BLaER1 treated with 17β-estradiol and CSF1 and Interleukin-3, amounts not matched to agents 10 nM and 100 nM (cell line): ENCODE measurements at regions not wholly inside any gene's neighbourhood (a gene's known extent, or its start where the extent isn't known, plus 50 kb on each side); places are given as distances from the start of the nearest gene placed in this dataset.

ENCODE experiments used
- H3K27ac ChIP-seq, 11 experiments: shearing (Covaris generic); formaldehyde crosslinking; 2 replicates each; pipeline ENCODE4 v1.8.1; 2022
- H3K27me3 ChIP-seq, 11 experiments: shearing (Covaris generic); formaldehyde crosslinking; 2 replicates each; pipeline ENCODE4 v1.8.1; 2022
- H3K36me3 ChIP-seq, 11 experiments: shearing (Covaris generic); formaldehyde crosslinking; 2 replicates each; pipeline ENCODE4 v1.8.1; 2022
- H3K4me1 ChIP-seq, 10 experiments: shearing (Covaris generic); formaldehyde crosslinking; 2 replicates each; pipeline ENCODE4 v1.8.1; 2022
- H3K4me2 ChIP-seq, 11 experiments: shearing (Covaris generic); formaldehyde crosslinking; 2 replicates each; pipeline ENCODE4 v1.8.1; 2022
- H3K4me3 ChIP-seq, 10 experiments: shearing (Covaris generic); formaldehyde crosslinking; 2 replicates each; pipeline ENCODE4 v1.8.1; 2022
- H3K9ac ChIP-seq, 11 experiments: shearing (Covaris generic); formaldehyde crosslinking; 2 replicates each; pipeline ENCODE4 v1.8.1; 2022
- H3K9me3 ChIP-seq, 11 experiments: shearing (Covaris generic); formaldehyde crosslinking; replicated peaks in 1 of 11; 2 replicates each; pipeline ENCODE4 v1.8.1; 2022
- H4K20me1 ChIP-seq, 11 experiments: shearing (Covaris generic); formaldehyde crosslinking; 2 replicates each; pipeline ENCODE4 v1.8.1; 2022
- Cebpa-rat ChIP-seq, 11 experiments: shearing (Covaris generic); IDR thresholded peaks; 2 replicates each; pipeline ENCODE4 v1.8.1; 2022

DNA sequence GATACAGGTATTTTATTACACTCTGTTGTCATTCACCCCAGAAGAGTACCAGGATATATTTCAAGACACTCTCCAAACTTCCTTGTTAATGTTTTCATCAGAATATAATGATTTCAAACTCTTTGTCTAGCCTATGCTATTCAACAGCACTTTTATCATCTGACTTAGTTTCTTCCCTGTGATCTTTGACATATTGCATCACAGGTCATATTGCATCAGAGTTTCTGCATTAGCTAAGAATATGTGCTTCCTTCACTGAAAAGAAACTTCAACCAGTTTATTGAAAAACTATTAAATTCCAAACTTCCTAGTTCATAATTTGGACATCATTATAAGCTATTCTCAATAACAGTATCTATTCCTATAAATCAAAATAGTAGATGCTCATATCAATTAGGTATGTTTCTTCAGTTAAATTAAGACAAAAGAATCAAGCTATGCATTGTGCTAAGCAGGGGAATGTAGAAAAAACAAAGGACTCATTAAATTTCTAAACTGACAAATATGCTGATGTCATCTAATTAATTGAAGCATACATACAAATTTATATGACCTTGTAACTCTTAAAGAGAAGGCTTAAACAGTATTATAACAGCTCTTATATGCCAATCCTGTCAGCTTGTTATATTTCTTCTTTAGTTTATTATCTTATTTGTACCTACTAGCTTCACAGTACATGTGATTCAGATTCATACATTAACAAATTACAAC is 361.8 kb upstream of the LUZP2 start:
- Histone ChIP-seq H3K27me3 (no peaks in the 10 kb centered on the region), H3K27ac (no peak overlapping the region), H4K20me1 (no peaks in the 10 kb centered on the region), H3K4me3 (no peak overlapping the region), H3K9ac (no peak overlapping the region), H3K4me1 (no peaks in the 10 kb centered on the region), H3K4me2 (no peak overlapping the region), H3K36me3 (no peaks in the 10 kb centered on the region), H3K9me3 (no peaks in the 10 kb centered on the region)
- no peak for TF ChIP-seq Cebpa-rat (IDR thresholded peaks at IDR 0.05)

DNA sequence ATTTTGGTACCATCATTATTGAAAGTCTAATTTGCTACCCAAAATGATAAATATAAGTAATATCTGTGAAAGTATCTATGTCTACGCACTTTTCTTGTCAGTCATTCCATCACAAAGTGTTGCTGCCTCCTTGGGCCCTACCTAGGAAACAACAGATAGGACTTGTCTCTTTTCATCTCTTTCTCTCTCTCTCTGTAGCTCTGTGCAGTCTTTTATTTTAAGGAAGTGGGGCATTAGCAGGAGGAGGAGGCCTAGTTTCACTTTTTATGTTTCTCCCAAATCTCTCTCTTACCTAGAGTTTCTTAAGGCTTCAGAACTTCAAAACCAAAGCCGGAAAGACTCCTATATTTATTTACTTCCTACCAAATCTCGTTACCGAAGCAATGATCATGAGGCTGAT is 354.8 kb upstream of the LUZP2 start:
- H3K27ac ChIP-seq: no peak overlapping the region
- H3K9me3 ChIP-seq: no peaks in the 10 kb centered on the region
- H3K4me3 ChIP-seq: no peak overlapping the region
- H4K20me1 ChIP-seq: no peaks in the 10 kb centered on the region
- TF ChIP-seq Cebpa-rat (IDR thresholded peaks at IDR 0.05): no peak
- no peaks in the 10 kb centered on the region for H3K4me1 ChIP-seq
- H3K36me3 ChIP-seq: no peaks in the 10 kb centered on the region
- H3K9ac ChIP-seq: no peak overlapping the region
- H3K27me3 ChIP-seq: no peaks in the 10 kb centered on the region
- no peak overlapping the region for H3K4me2 ChIP-seq

DNA sequence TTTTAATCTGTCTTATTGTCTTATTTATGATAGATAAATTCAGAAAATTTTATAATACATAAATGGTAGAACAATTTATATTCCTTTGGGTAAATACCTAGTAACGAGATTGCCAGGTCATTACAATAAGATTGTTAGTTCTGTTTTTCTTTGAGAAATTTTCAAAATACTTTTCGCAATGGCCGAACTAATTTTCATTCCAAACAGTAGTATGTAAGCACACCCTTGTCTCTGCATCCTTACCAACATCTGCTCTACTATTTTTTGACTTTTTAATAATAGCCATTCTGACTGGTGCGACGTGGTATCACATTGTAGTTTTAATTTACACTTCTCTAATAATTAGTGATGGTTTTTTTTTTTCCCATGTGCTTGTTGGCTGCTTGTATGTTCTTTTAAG is 351.4 kb upstream of the LUZP2 start:
- no peak overlapping the region for H3K9ac ChIP-seq
- H3K36me3 ChIP-seq: no peaks in the 10 kb centered on the region
- no peaks in the 10 kb centered on the region for H3K4me1 ChIP-seq
- no peaks in the 10 kb centered on the region for H4K20me1 ChIP-seq
- TF ChIP-seq Cebpa-rat (IDR thresholded peaks at IDR 0.05): no peak
- H3K4me3 ChIP-seq: no peak overlapping the region
- no peak overlapping the region for H3K27ac ChIP-seq
- no peaks in the 10 kb centered on the region for H3K9me3 ChIP-seq
- H3K4me2 ChIP-seq: no peak overlapping the region
- H3K27me3 ChIP-seq: no peaks in the 10 kb centered on the region

DNA sequence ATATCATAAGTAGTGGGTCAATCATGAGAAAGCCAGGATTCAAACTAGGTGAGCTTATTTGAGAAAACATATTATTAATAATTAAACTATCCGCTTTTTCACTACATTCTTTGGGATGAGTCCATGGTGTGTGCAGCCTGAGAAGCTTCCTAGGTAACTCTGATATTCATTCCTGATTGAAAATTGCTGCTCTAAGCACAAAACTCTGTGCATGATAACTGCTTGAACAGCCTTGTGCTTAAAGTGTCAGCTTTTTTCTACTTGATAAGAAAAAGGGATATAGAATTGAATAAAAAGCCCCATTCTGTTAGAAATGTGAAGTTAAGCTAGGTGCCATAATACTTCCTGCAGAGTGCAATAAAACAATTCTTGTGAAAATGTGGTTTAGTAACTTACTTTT is 343.5 kb upstream of the LUZP2 start:
- no peak overlapping the region for H3K4me2 ChIP-seq
- no peak overlapping the region for H3K4me3 ChIP-seq

DNA sequence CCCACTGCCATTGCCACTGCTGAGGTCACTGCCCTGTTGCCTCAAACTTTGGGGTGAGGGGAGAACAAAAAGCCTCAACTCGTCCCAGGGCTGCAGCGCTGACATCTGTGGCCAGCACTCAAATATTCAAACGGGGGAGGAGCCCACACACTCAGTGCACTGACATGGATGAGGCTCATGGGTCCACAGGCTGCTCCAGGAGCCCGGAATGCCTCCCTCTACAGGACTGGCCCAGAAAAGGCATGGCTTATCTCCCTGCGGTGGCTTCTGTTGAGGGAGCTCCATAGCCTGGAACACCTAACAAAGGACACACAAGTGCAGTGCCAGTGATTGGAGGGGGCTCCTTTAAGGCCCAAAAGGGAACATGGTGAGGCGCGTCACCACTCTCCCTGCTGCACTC is 341.1 kb upstream of the LUZP2 start:
- Histone ChIP-seq H3K27me3 (no peaks in the 10 kb centered on the region), H3K9me3 (no peaks in the 10 kb centered on the region), H3K9ac (no peak overlapping the region), H4K20me1 (no peaks in the 10 kb centered on the region), H3K4me1 (peaks cover 0 to 5% (median 0%) of the 10 kb centered on the region in 10 experiments; a peak in 3 of 20 replicates), H3K27ac (no peak overlapping the region), H3K4me2 (no peak overlapping the region), H3K4me3 (no peak overlapping the region), H3K36me3 (no peaks in the 10 kb centered on the region)
- TF ChIP-seq Cebpa-rat (IDR thresholded peaks at IDR 0.05): no peak

More for the DNA sequence above, 343.5 kb upstream of the LUZP2 start:
- Histone ChIP-seq H4K20me1 (no peaks in the 10 kb centered on the region), H3K27me3 (no peaks in the 10 kb centered on the region), H3K27ac (no peak overlapping the region), H3K36me3 (no peaks in the 10 kb centered on the region), H3K4me1 (peaks cover 0 to 5% (median 0%) of the 10 kb centered on the region in 10 experiments; a peak in 3 of 20 replicates), H3K9me3 (no peaks in the 10 kb centered on the region), H3K9ac (no peak overlapping the region)
- TF ChIP-seq Cebpa-rat (IDR thresholded peaks at IDR 0.05): no peak

DNA sequence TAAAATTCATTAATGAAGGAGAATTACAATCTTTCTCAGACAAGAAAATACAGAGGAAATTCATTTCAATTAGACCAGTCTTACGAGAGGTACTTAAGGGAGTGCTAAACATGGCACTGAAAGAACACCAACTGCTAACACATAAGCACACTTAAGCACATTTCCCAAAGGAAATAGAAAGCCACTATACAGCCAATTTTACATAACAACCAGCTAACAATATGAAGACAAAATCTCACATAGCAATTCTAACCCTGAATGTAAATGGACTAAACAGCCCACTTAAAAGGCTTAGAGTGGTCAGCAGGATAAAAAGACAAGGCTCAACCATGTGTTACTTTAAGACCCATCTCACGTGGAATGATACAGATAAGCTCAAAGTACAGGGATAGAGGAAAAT is 339.5 kb upstream of the LUZP2 start:
- no peaks in the 10 kb centered on the region for H4K20me1 ChIP-seq
- peaks cover 0 to 5% (median 0%) of the 10 kb centered on the region in 10 experiments; a peak in 3 of 20 replicates for H3K4me1 ChIP-seq
- TF ChIP-seq Cebpa-rat (IDR thresholded peaks at IDR 0.05): no peak
- no peak overlapping the region for H3K4me2 ChIP-seq
- H3K36me3 ChIP-seq: no peaks in the 10 kb centered on the region
- no peak overlapping the region for H3K27ac ChIP-seq
- no peaks in the 10 kb centered on the region for H3K27me3 ChIP-seq
- H3K9ac ChIP-seq: no peak overlapping the region
- H3K9me3 ChIP-seq: no peaks in the 10 kb centered on the region
- no peak overlapping the region for H3K4me3 ChIP-seq

DNA sequence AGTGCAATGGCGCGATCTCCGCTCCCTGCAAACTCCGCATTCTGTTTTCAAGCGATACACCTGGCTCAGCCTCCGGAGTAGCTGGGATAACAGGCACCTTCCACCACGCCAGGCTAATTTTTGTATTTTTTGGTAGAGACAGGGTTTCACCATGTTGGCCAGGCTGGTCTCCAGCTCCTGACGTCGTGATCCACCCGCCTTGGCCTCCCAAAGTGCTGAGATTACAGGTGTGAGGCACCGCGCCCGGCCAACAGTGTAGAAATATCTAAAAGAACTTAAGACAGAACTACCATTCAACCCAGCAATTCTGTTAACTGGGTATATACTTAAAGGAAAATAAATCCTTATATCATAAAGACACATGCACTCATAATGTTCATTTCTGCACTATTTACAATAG is 335.3 kb upstream of the LUZP2 start:
- Histone ChIP-seq H3K4me2 (no peak overlapping the region), H3K4me3 (no peak overlapping the region), H3K4me1 (no peaks in the 10 kb centered on the region), H3K36me3 (no peaks in the 10 kb centered on the region), H3K9me3 (no peaks in the 10 kb centered on the region), H3K27me3 (no peaks in the 10 kb centered on the region), H3K27ac (no peak overlapping the region), H3K9ac (no peak overlapping the region), H4K20me1 (no peaks in the 10 kb centered on the region)
- TF ChIP-seq Cebpa-rat (IDR thresholded peaks at IDR 0.05): no peak

DNA sequence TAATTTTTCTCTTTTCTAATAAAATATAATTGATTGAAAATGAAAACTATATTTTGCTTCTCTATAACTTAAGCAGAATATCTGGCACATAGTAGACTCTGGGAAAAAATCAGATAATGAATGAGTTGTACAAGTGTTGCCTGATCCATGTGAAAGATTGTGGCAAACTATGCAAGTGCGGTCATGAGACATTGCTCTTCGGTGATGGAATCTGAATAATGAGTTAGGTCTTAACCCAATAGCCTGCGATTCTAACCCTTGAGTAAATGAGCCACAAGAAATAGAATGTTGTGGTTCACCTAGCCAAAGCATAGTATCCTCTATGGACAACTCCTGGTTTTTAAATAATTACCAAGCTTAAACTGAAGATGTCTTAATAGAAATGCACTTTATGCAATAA is 333.7 kb upstream of the LUZP2 start:
- no peak overlapping the region for H3K9ac ChIP-seq
- no peaks in the 10 kb centered on the region for H3K9me3 ChIP-seq
- no peaks in the 10 kb centered on the region for H3K27me3 ChIP-seq
- H3K36me3 ChIP-seq: no peaks in the 10 kb centered on the region
- H3K27ac ChIP-seq: no peak overlapping the region
- H3K4me3 ChIP-seq: no peak overlapping the region
- H3K4me1 ChIP-seq: no peaks in the 10 kb centered on the region
- TF ChIP-seq Cebpa-rat (IDR thresholded peaks at IDR 0.05): no peak
- H3K4me2 ChIP-seq: no peak overlapping the region
- no peaks in the 10 kb centered on the region for H4K20me1 ChIP-seq

DNA sequence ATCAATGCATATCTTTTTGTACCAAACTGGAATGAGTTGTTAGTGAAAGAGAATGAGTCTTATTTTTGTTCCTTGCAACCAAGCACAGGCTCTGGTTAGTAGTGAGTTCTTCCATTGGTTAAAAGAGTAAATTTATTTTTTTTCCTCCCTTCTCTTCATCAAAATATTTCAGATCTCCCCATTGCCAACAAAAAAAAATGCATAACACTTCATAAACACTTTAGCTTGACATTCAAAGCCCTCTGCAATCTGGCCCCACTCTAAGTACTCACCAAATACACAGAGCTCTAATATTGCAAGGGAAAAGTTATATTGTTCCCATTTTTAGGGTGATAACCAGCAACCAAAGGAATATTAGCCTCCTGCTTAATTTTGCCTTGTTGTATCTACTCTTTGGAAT is 333.0 kb upstream of the LUZP2 start:
- TF ChIP-seq Cebpa-rat (IDR thresholded peaks at IDR 0.05): no peak
- Histone ChIP-seq H3K4me3 (no peak overlapping the region), H3K36me3 (no peaks in the 10 kb centered on the region), H3K27ac (no peak overlapping the region), H3K9ac (no peak overlapping the region), H3K4me2 (no peak overlapping the region), H3K9me3 (no peaks in the 10 kb centered on the region), H3K27me3 (no peaks in the 10 kb centered on the region), H4K20me1 (no peaks in the 10 kb centered on the region), H3K4me1 (no peaks in the 10 kb centered on the region)

DNA sequence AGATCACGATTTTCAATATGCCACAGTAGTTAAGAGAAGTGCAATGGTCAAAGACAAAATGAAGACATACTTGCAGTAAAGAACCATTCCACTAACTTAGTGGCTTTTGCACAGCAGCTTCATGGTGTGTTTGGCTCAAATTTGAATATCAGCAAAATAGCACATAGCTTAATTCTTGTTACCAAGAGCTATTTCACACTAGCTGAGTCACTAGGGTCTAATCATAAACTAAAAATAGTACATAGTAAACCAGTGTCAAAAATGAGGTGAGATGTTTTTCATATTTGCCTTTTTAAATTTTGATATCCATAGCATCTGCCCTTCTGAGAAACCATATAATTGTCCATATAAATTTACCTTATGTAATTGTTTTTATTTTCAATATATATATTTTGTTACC is 325.0 kb upstream of the LUZP2 start:
- Histone ChIP-seq H3K9me3 (no peaks in the 10 kb centered on the region), H3K4me2 (no peak overlapping the region), H3K4me1 (no peaks in the 10 kb centered on the region), H4K20me1 (no peaks in the 10 kb centered on the region), H3K27ac (no peak overlapping the region), H3K27me3 (no peaks in the 10 kb centered on the region), H3K4me3 (no peak overlapping the region), H3K9ac (no peak overlapping the region), H3K36me3 (no peaks in the 10 kb centered on the region)
- no peak for TF ChIP-seq Cebpa-rat (IDR thresholded peaks at IDR 0.05)
